SK-N-SH (cell line): ENCODE measurements at regions not wholly inside any gene's neighbourhood (a gene's known extent, or its start where the extent isn't known, plus 50 kb on each side); places are given as distances from the start of the nearest gene placed in this dataset.

ENCODE experiments used
- CTCF ChIA-PET: fragments of 300-600, 350-600 bp; formaldehyde crosslinking; extraction: SDS; loops from one replicate; lab custom pipeline; 2021; lab: Yijun Ruan, JAX
- POLR2A ChIA-PET: fragments of 350-600 bp; sonication (Branson Sonifier 250); formaldehyde crosslinking; extraction: SDS; loops from one replicate; lab custom pipeline; 2020; ENCODE audit warnings: antibody characterized with exemption, inconsistent platforms; lab: Yijun Ruan, JAX
- DNase-seq: peaks from one replicate; pipeline ENCODE4 v3.0.0; 2012
- H2AFZ ChIP-seq: fragments of 200-600 bp; sonication (generic); 2 replicates; pipeline ENCODE4 v1.8.1; 2016; ENCODE audit warnings: antibody characterized with exemption, mild to moderate bottlenecking, low read depth
- H3F3A ChIP-seq: fragments of 200-600 bp; sonication (generic); replicated peaks from 2 replicates; pipeline ENCODE3; 2016; ENCODE audit warnings: antibody characterized with exemption, mild to moderate bottlenecking; ENCODE audit not compliant: insufficient read depth
- H3K27ac ChIP-seq, 2 experiments: fragments of 200-500 bp in 1 of 2; fragments of 200-600 bp in 1 of 2; sonication (Bioruptor generic) in 1 of 2; sonication (generic), shearing (Covaris generic) in 1 of 2; 2 replicates each; pipeline versions ENCODE4 v1.5.1 to v1.6.1; 2014 to 2016; ENCODE audit warnings: low read depth in 2 of 2, inconsistent platforms in 1 of 2, low read length in 1 of 2, mild to moderate bottlenecking in 1 of 2, mixed read lengths in 1 of 2
- H3K27me3 ChIP-seq: fragments of 200-600 bp; sonication (generic), shearing (Covaris generic); 2 replicates; pipeline ENCODE4 v1.6.1; 2016; ENCODE audit warnings: mixed run types; ENCODE audit not compliant: insufficient read depth
- H3K36me3 ChIP-seq, 2 experiments: fragments of 200-500 bp in 1 of 2; fragments of 200-600 bp in 1 of 2; sonication (Bioruptor generic) in 1 of 2; sonication (generic) in 1 of 2; replicated peaks in 1 of 2; 2 replicates each; pipeline versions ENCODE3 to v1.5.1; 2014 to 2016; ENCODE audit warnings: low read length in 1 of 2, mild to moderate bottlenecking in 1 of 2; ENCODE audit not compliant: insufficient read depth in 2 of 2, control insufficient read depth in 1 of 2
- H3K4me1 ChIP-seq, 2 experiments: fragments of 200-500 bp in 1 of 2; fragments of 200-600 bp in 1 of 2; sonication (Bioruptor generic) in 1 of 2; sonication (generic), shearing (Covaris generic) in 1 of 2; 2 replicates each; pipeline versions ENCODE4 v1.5.1 to v1.6.1; 2014 to 2016; ENCODE audit warnings: low read depth in 1 of 2, low read length in 1 of 2, mixed run types in 1 of 2; ENCODE audit not compliant: insufficient read depth in 2 of 2, control insufficient read depth in 1 of 2
- H3K4me2 ChIP-seq: fragments of 200-600 bp; sonication (generic), shearing (Covaris generic); 2 replicates; pipeline ENCODE4 v1.6.1; 2017; ENCODE audit warnings: mixed run types
- H3K4me3 ChIP-seq, 2 experiments: fragments of 200-500 bp in 1 of 2; fragments of 200-600 bp in 1 of 2; sonication (Bioruptor generic) in 1 of 2; sonication (generic), shearing (Covaris generic) in 1 of 2; 2 replicates each; pipeline versions ENCODE4 v1.5.1 to v1.8.1; 2014 to 2016; ENCODE audit warnings: low read depth in 2 of 2, inconsistent platforms in 1 of 2, low read length in 1 of 2, mild to moderate bottlenecking in 1 of 2, mixed read lengths in 1 of 2, moderate library complexity in 1 of 2
- H3K79me2 ChIP-seq: fragments of 200-600 bp; sonication (generic); 2 replicates; pipeline ENCODE4 v1.8.1; 2017; ENCODE audit warnings: mild to moderate bottlenecking; ENCODE audit not compliant: insufficient read depth
- H3K9ac ChIP-seq: fragments of 200-600 bp; sonication (generic); 2 replicates; pipeline ENCODE4 v1.6.1; 2017; ENCODE audit warnings: mixed run types
- H3K9me2 ChIP-seq: fragments of 200-600 bp; sonication (generic); 2 replicates; pipeline ENCODE4 v1.6.1; 2017; ENCODE audit warnings: mixed run types
- H3K9me3 ChIP-seq: fragments of 200-600 bp; sonication (generic); 2 replicates; pipeline ENCODE4 v1.6.1; 2017; ENCODE audit warnings: mixed run types, mild to moderate bottlenecking, moderate library complexity
- H4K20me1 ChIP-seq: fragments of 200-600 bp; sonication (generic); 2 replicates; pipeline ENCODE4 v1.6.1; 2017; ENCODE audit warnings: mild to moderate bottlenecking, mixed run types; ENCODE audit not compliant: insufficient read depth
- EP300 ChIP-seq, 2 experiments: IDR thresholded peaks; 2 replicates each; pipeline versions ENCODE4 v1.4.0 to v1.6.1; 2012; ENCODE audit warnings: borderline replicate concordance in 1 of 2, low read depth in 1 of 2, low read length in 1 of 2
- FOSL2 ChIP-seq: IDR thresholded peaks from 2 replicates; pipeline ENCODE4 v1.4.0; 2012; ENCODE audit warnings: low read depth, mild to moderate bottlenecking, moderate library complexity, borderline replicate concordance
- FOXJ3 ChIP-seq: sonication (generic); formaldehyde crosslinking; IDR thresholded peaks from 2 replicates; pipeline ENCODE4 v1.5.1; 2020; ENCODE audit warnings: mild to moderate bottlenecking, missing genetic modification reagents
- FOXM1 ChIP-seq: IDR thresholded peaks from 2 replicates; pipeline ENCODE4 v1.4.0; 2012; ENCODE audit warnings: low read depth, mild to moderate bottlenecking
- GABPA ChIP-seq: IDR thresholded peaks from 2 replicates; pipeline ENCODE4 v1.4.0; 2012; ENCODE audit warnings: low read depth, mild to moderate bottlenecking
- IRF3 ChIP-seq: fragments of 150-350 bp; IDR thresholded peaks from 2 replicates; pipeline ENCODE4 v1.6.1; 2016; ENCODE audit warnings: mild to moderate bottlenecking, low read depth, low read length
- MXI1 ChIP-seq: IDR thresholded peaks from 2 replicates; pipeline ENCODE4 v1.6.1; 2012; ENCODE audit warnings: mild to moderate bottlenecking, low read depth, low read length, improper control_type of control experiment
- NFIC ChIP-seq: IDR thresholded peaks from 2 replicates; pipeline ENCODE4 v1.4.0; 2012; ENCODE audit warnings: borderline replicate concordance
- NRF1 ChIP-seq: IDR thresholded peaks from 2 replicates; pipeline ENCODE4 v1.6.1; 2012; ENCODE audit warnings: low read depth, mild to moderate bottlenecking, low read length
- RCOR1 ChIP-seq: fragments of 150-350 bp; IDR thresholded peaks from 2 replicates; pipeline ENCODE4 v1.6.1; 2017; ENCODE audit warnings: antibody characterized with exemption, low read length
- RFX5 ChIP-seq: IDR thresholded peaks from 2 replicates; pipeline ENCODE4 v1.6.1; 2012; ENCODE audit warnings: mild to moderate bottlenecking, improper control_type of control experiment, low read length
- SIN3A ChIP-seq: IDR thresholded peaks from 2 replicates; pipeline ENCODE4 v1.6.1; 2012; ENCODE audit warnings: low read depth, mild to moderate bottlenecking, low read length, moderate library complexity, borderline replicate concordance
- SMC3 ChIP-seq: IDR thresholded peaks from 2 replicates; pipeline ENCODE4 v1.6.1; 2012; ENCODE audit warnings: low read depth, low read length, improper control_type of control experiment
- TCF12 ChIP-seq: IDR thresholded peaks from 2 replicates; pipeline ENCODE4 v1.4.0; 2012
- WGBS: methylation state at CpG from one replicate; pipeline ENCODE4 v1.1.6; 2017; ENCODE audit warnings: low lambda C conversion rate; 5-methylcytosine and 5-hydroxymethylcytosine counted together
- TF ChIP-seq, protein P1 (sequence below): fragments of 150-350 bp; IDR thresholded peaks from 2 replicates; pipeline ENCODE4 v1.6.1; 2017; ENCODE audit warnings: antibody characterized with exemption, low read length, low read depth, borderline replicate concordance
- TF ChIP-seq, protein P2 (sequence below): fragments of 200-600 bp; sonication (generic); IDR thresholded peaks from 2 replicates; pipeline ENCODE4 v1.6.1; 2017; ENCODE audit warnings: antibody characterized with exemption, mild to moderate bottlenecking, moderate library complexity
- TF ChIP-seq, protein P3 (sequence below): IDR thresholded peaks from 2 replicates; pipeline ENCODE4 v1.4.0; 2012; ENCODE audit warnings: low read depth, borderline replicate concordance

GRCh38 chr6:9921366-9921765 is 493.5 kb downstream of the TFAP2A start:
- Histone ChIP-seq H4K20me1 (no peaks in the 10 kb centered on the region), H3K4me2 (no peak overlapping the region), H3K4me1 (no peaks in the 10 kb centered on the region), H3F3A (no peaks in the 10 kb centered on the region), H3K9me3 (no peaks in the 10 kb centered on the region), H3K4me3 (no peak overlapping the region), H3K36me3 (no peaks in the 10 kb centered on the region), H3K27ac (no peak overlapping the region), H3K79me2 (no peaks in the 10 kb centered on the region), H3K27me3 (no peaks in the 10 kb centered on the region), H3K9ac (no peak overlapping the region), H3K9me2 (no peaks in the 10 kb centered on the region), H2AFZ (no peak overlapping the region)
- ChIA-PET POLR2A (no interaction called here), CTCF (no interaction called here)
- TF ChIP-seq RCOR1 (no peak), SIN3A (no peak), FOXM1 (no peak), EP300 (IDR thresholded peaks at IDR 0.05; ENCODE audit: borderline replicate concordance in 1 of 2, low read depth in 1 of 2, low read length in 1 of 2) (no peak), FOXJ3 (CRISPR knock-in tag) (no peak), IRF3 (no peak), MXI1 (no peak), NFIC (no peak), RFX5 (no peak), FOSL2 (no peak), NRF1 (no peak), TCF12 (no peak), SMC3 (no peak), GABPA (no peak)
- TF ChIP-seq, protein P1, sequence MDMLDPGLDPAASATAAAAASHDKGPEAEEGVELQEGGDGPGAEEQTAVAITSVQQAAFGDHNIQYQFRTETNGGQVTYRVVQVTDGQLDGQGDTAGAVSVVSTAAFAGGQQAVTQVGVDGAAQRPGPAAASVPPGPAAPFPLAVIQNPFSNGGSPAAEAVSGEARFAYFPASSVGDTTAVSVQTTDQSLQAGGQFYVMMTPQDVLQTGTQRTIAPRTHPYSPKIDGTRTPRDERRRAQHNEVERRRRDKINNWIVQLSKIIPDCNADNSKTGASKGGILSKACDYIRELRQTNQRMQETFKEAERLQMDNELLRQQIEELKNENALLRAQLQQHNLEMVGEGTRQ, result no peak
- TF ChIP-seq, protein P2, sequence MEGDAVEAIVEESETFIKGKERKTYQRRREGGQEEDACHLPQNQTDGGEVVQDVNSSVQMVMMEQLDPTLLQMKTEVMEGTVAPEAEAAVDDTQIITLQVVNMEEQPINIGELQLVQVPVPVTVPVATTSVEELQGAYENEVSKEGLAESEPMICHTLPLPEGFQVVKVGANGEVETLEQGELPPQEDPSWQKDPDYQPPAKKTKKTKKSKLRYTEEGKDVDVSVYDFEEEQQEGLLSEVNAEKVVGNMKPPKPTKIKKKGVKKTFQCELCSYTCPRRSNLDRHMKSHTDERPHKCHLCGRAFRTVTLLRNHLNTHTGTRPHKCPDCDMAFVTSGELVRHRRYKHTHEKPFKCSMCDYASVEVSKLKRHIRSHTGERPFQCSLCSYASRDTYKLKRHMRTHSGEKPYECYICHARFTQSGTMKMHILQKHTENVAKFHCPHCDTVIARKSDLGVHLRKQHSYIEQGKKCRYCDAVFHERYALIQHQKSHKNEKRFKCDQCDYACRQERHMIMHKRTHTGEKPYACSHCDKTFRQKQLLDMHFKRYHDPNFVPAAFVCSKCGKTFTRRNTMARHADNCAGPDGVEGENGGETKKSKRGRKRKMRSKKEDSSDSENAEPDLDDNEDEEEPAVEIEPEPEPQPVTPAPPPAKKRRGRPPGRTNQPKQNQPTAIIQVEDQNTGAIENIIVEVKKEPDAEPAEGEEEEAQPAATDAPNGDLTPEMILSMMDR, result no peak
- TF ChIP-seq, protein P3, sequence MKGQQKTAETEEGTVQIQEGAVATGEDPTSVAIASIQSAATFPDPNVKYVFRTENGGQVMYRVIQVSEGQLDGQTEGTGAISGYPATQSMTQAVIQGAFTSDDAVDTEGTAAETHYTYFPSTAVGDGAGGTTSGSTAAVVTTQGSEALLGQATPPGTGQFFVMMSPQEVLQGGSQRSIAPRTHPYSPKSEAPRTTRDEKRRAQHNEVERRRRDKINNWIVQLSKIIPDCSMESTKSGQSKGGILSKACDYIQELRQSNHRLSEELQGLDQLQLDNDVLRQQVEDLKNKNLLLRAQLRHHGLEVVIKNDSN, result no peak
- DNase-seq, result no peak
- WGBS, result 13% methylated on average over 3 of the region's 3 CpGs
